Transverse colon (tissue), 3 donors: ENCODE measurements at regions not wholly inside any gene's neighbourhood (a gene's known extent, or its start where the extent isn't known, plus 50 kb on each side); places are given as distances from the start of the nearest gene placed in this dataset.

Experiments
- CTCF ChIP-seq, 5 experiments: fragments of 200-600 bp in 3 of 5; fragments of 450-650 bp in 2 of 5; sonication (generic) in 3 of 5; IDR thresholded peaks; 1 replicate in 2 of 5; 2 replicates in 3 of 5; pipeline ENCODE4 v1.5.1; 2016 to 2017; ENCODE audit warnings: antibody characterized with exemption in 5 of 5, inconsistent platforms in 3 of 5, mild to moderate bottlenecking in 2 of 5, moderate library complexity in 1 of 5
- EP300 ChIP-seq: sonication (generic); formaldehyde crosslinking; IDR thresholded peaks from one replicate; pipeline ENCODE4 v1.6.1; 2017; ENCODE audit warnings: antibody characterized with exemption, low read depth
- POLR2A ChIP-seq: fragments of 450-650 bp; IDR thresholded peaks from one replicate; pipeline ENCODE4 v1.6.1; 2016; ENCODE audit warnings: antibody characterized with exemption, mild to moderate bottlenecking, moderate library complexity

- TF ChIP-seq EP300: no peak
- no peak for TF ChIP-seq POLR2A
- no peak for TF ChIP-seq CTCF (IDR thresholded peaks at IDR 0.05)
Measured at GRCh38 chr9:110133059-110133458, 74.9 kb downstream of the C9orf152 start.
